GM23338 (cell line): ENCODE measurements at regions not wholly inside any gene's neighbourhood (a gene's known extent, or its start where the extent isn't known, plus 50 kb on each side); places are given as distances from the start of the nearest gene placed in this dataset.
A peak's percentile ranks its signal among the peaks of the same experiment; 100 is the strongest.

Experiments
- ATAC-seq: fragments of 200-7000 bp; cut with Tn5 transposase; 3 replicates; pipeline ENCODE4 v1.9.1; 2020
- DNase-seq: peaks from one replicate; pipeline ENCODE4 v3.0.0-alpha.2; 2015; ENCODE audit warnings: low spot score
- H2AFZ ChIP-seq: fragments of 200-600 bp; sonication (generic); 2 replicates; pipeline ENCODE4 v1.8.0; 2016; ENCODE audit warnings: antibody characterized with exemption, mild to moderate bottlenecking, moderate library complexity
- H3F3A ChIP-seq: fragments of 200-600 bp; sonication (generic); replicated peaks from 2 replicates; pipeline ENCODE4 v1.8.0; 2017; ENCODE audit warnings: antibody characterized with exemption, mixed run types, low read depth
- H3K27ac ChIP-seq: fragments of 200-600 bp; sonication (generic); 2 replicates; pipeline ENCODE4 v1.6.1; 2016; ENCODE audit warnings: low read depth
- H3K27me3 ChIP-seq: fragments of 200-600 bp; sonication (generic); 2 replicates; pipeline ENCODE4 v1.8.0; 2016; ENCODE audit warnings: mild to moderate bottlenecking, mixed run types, moderate library complexity; ENCODE audit not compliant: insufficient read depth
- H3K36me3 ChIP-seq: fragments of 200-600 bp; sonication (generic); 2 replicates; pipeline ENCODE4 v1.8.0; 2016; ENCODE audit warnings: mild to moderate bottlenecking; ENCODE audit not compliant: insufficient read depth
- H3K4me1 ChIP-seq: fragments of 200-600 bp; sonication (generic); 2 replicates; pipeline ENCODE4 v1.8.0; 2016; ENCODE audit warnings: mild to moderate bottlenecking, moderate library complexity; ENCODE audit not compliant: insufficient read depth
- H3K4me2 ChIP-seq: fragments of 200-600 bp; sonication (generic); 2 replicates; pipeline ENCODE4 v1.7.1; 2017; ENCODE audit warnings: mixed run types
- H3K4me3 ChIP-seq: fragments of 200-600 bp; sonication (generic); 2 replicates; pipeline ENCODE4 v1.6.1; 2016; ENCODE audit warnings: mixed run types
- H3K79me2 ChIP-seq: fragments of 200-600 bp; sonication (generic); replicated peaks from 2 replicates; pipeline ENCODE4 v1.8.0; 2017; ENCODE audit warnings: mild to moderate bottlenecking; ENCODE audit not compliant: insufficient read depth
- H3K9me2 ChIP-seq: fragments of 200-600 bp; sonication (generic); 2 replicates; pipeline ENCODE4 v1.8.0; 2017; ENCODE audit not compliant: insufficient read depth
- H4K20me1 ChIP-seq: fragments of 200-600 bp; sonication (generic); replicated peaks from 2 replicates; pipeline ENCODE4 v1.8.0; 2017; ENCODE audit warnings: mild to moderate bottlenecking; ENCODE audit not compliant: insufficient read depth
- H3K27ac Mint-ChIP-seq: 2 replicates; pipeline ENCODE4 v1.8.0; 2020; ENCODE audit warnings: inconsistent platforms, mild to moderate bottlenecking, moderate library complexity, mixed read lengths
- H3K27me3 Mint-ChIP-seq: 3 replicates; pipeline ENCODE4 v1.8.0; 2022; ENCODE audit warnings: low read depth, mild to moderate bottlenecking, moderate library complexity, mixed read lengths, inconsistent platforms; ENCODE audit not compliant: insufficient read depth, poor library complexity
- H3K36me3 Mint-ChIP-seq: 3 replicates; pipeline ENCODE4 v1.8.0; 2021; ENCODE audit warnings: low read depth, mild to moderate bottlenecking, inconsistent platforms, moderate library complexity, mixed read lengths
- H3K4me1 Mint-ChIP-seq: 3 replicates; pipeline ENCODE4 v1.8.0; 2020; ENCODE audit warnings: mild to moderate bottlenecking, inconsistent platforms, mixed read lengths
- H3K4me3 Mint-ChIP-seq: 3 replicates; pipeline ENCODE4 v1.8.0; 2021; ENCODE audit warnings: moderate library complexity, mild to moderate bottlenecking, inconsistent platforms, mixed read lengths
- H3K9me3 Mint-ChIP-seq: 3 replicates; pipeline ENCODE4 v1.8.0; 2020; ENCODE audit warnings: moderate library complexity, mild to moderate bottlenecking, inconsistent platforms, mixed read lengths
- CREB1 ChIP-seq: fragments of 250-450 bp; sonication (Bioruptor Pico); IDR thresholded peaks from 2 replicates; pipeline ENCODE4 v1.5.0; 2020; ENCODE audit warnings: low read depth, mild to moderate bottlenecking, moderate library complexity
- ETS1 ChIP-seq: IDR thresholded peaks from 2 replicates; pipeline ENCODE4 v1.6.1; 2016; ENCODE audit warnings: antibody characterized with exemption
- EZH2 ChIP-seq: fragments of 200-600 bp; sonication (generic); IDR thresholded peaks from one replicate; pipeline ENCODE4 v1.8.0; 2017; ENCODE audit warnings: antibody characterized with exemption, mild to moderate bottlenecking, low read depth; ENCODE audit not compliant: unreplicated experiment
- EZH2phosphoT487 ChIP-seq: fragments of 200-600 bp; sonication (generic); IDR thresholded peaks from one replicate; pipeline ENCODE4 v1.8.1; 2018; ENCODE audit warnings: antibody characterized with exemption; ENCODE audit not compliant: unreplicated experiment
- JUNB ChIP-seq: IDR thresholded peaks from one replicate; pipeline ENCODE4 v1.6.1; 2016; ENCODE audit warnings: antibody characterized with exemption; ENCODE audit not compliant: unreplicated experiment
- NANOG ChIP-seq: IDR thresholded peaks from 2 replicates; pipeline ENCODE4 v1.6.1; 2016; ENCODE audit warnings: antibody characterized with exemption, borderline replicate concordance
- POLR2AphosphoS5 ChIP-seq: IDR thresholded peaks from 2 replicates; pipeline ENCODE4 v1.6.1; 2016; ENCODE audit warnings: antibody characterized with exemption, low read depth
- REST ChIP-seq: IDR thresholded peaks from one replicate; pipeline ENCODE4 v1.6.1; 2018; ENCODE audit warnings: antibody characterized with exemption; ENCODE audit not compliant: unreplicated experiment
- STAT1 ChIP-seq: IDR thresholded peaks from one replicate; pipeline ENCODE4 v1.6.1; 2016; ENCODE audit warnings: antibody characterized with exemption; ENCODE audit not compliant: unreplicated experiment
- ZNF114 ChIP-seq: fragments of 250-450 bp; sonication (Bioruptor Pico); IDR thresholded peaks from 2 replicates; pipeline ENCODE4 v1.5.0; 2020; ENCODE audit warnings: mild to moderate bottlenecking, moderate library complexity
- ZNF331 ChIP-seq: fragments of 250-450 bp; sonication (Bioruptor Pico); IDR thresholded peaks from 2 replicates; pipeline ENCODE4 v1.5.0; 2020; ENCODE audit warnings: low read depth, mild to moderate bottlenecking, moderate library complexity
- ZNF462 ChIP-seq: fragments of 250-450 bp; sonication (Bioruptor Pico); IDR thresholded peaks from 2 replicates; pipeline ENCODE4 v1.5.0; 2020; ENCODE audit warnings: mild to moderate bottlenecking, moderate library complexity
- TF ChIP-seq, protein P1 (sequence below), 2 experiments: fragments of 200-600 bp in 1 of 2; sonication (generic) in 1 of 2; conservative IDR thresholded peaks; 2 replicates each; pipeline versions ENCODE4 v1.5.1 to v1.6.1; 2016 to 2017; ENCODE audit warnings: antibody characterized with exemption in 2 of 2, low read depth in 2 of 2, mild to moderate bottlenecking in 2 of 2, moderate library complexity in 1 of 2

- no peaks in the 10 kb centered on the region for H3F3A ChIP-seq
- H3K4me3 ChIP-seq = peak overlapping the region; percentile 34
- peak overlapping the region; percentile 57 for H3K27ac ChIP-seq
- Mint-ChIP-seq H3K36me3 (no peaks in the 10 kb centered on the region; the same call in 2 of the 3 replicates), H3K27me3 (no peaks in the 10 kb centered on the region), H3K27ac (peak overlapping the region; percentile 37), H3K4me1 (peaks cover 31% of the 10 kb centered on the region), H3K9me3 (peaks cover 4% of the 10 kb centered on the region; the same call in 2 of the 3 replicates), H3K4me3 (peak overlapping the region; percentile 54; the same call in 2 of the 3 replicates)
- ATAC-seq (peak; percentile 100), DNase-seq (peak; percentile 94)
- H3K9me2 ChIP-seq = peaks cover 25% of the 10 kb centered on the region; the same call in 1 of the 2 replicates
- H3K79me2 ChIP-seq = no peaks in the 10 kb centered on the region
- peak overlapping the region; percentile 61 for H3K4me2 ChIP-seq
- H4K20me1 ChIP-seq = no peaks in the 10 kb centered on the region
- H3K36me3 ChIP-seq = no peaks in the 10 kb centered on the region
- TF ChIP-seq EZH2 (no peak), REST (no peak), POLR2AphosphoS5 (0 out of 2 replicates have a peak, but pooled peaks have one; percentile 20), ZNF331 (no peak), CREB1 (no peak), NANOG (peak; percentile 11; the same call in 1 of the 2 replicates), ETS1 (no peak), JUNB (no peak), ZNF114 (CRISPR knock-in tag) (no peak), EZH2phosphoT487 (no peak), ZNF462 (CRISPR knock-in tag) (peak; percentile 97), STAT1 (no peak)
- TF ChIP-seq, protein P1, sequence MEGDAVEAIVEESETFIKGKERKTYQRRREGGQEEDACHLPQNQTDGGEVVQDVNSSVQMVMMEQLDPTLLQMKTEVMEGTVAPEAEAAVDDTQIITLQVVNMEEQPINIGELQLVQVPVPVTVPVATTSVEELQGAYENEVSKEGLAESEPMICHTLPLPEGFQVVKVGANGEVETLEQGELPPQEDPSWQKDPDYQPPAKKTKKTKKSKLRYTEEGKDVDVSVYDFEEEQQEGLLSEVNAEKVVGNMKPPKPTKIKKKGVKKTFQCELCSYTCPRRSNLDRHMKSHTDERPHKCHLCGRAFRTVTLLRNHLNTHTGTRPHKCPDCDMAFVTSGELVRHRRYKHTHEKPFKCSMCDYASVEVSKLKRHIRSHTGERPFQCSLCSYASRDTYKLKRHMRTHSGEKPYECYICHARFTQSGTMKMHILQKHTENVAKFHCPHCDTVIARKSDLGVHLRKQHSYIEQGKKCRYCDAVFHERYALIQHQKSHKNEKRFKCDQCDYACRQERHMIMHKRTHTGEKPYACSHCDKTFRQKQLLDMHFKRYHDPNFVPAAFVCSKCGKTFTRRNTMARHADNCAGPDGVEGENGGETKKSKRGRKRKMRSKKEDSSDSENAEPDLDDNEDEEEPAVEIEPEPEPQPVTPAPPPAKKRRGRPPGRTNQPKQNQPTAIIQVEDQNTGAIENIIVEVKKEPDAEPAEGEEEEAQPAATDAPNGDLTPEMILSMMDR (conservative IDR thresholded peaks at IDR 0.05; ENCODE audit: low read depth in 2 of 2) = no peak
- H3K4me1 ChIP-seq = peaks cover 25% of the 10 kb centered on the region
- no peak overlapping the region for H2AFZ ChIP-seq
- no peaks in the 10 kb centered on the region for H3K27me3 ChIP-seq
These were observed 73.3 kb downstream of the MRGPRX1 start for GRCh38 chr11:18865951-18866350.
